ENCODE measurements at regions not wholly inside any gene's neighbourhood (a gene's known extent, or its start where the extent isn't known, plus 50 kb on each side); places are given as distances from the start of the nearest gene placed in this dataset.
"Not testable (repeated sequence)": the region's sequence is repeated elsewhere in the genome, so short reads cannot be mapped to it uniquely, and the experiment has no call there.

GRCh38 chr2:161068670-161069069, 91.6 kb upstream of the TANK start:
- Histone ChIP-seq H3K4me1 (ENCODE audit: insufficient read depth, insufficient read length) (no peaks in the 10 kb centered on the region), H3K36me3 (ENCODE audit: insufficient read depth, insufficient read length, low read length) (no peaks in the 10 kb centered on the region), H3K9ac (ENCODE audit: insufficient read length, low read depth) (no peak overlapping the region), H3K27me3 (ENCODE audit: insufficient read depth, insufficient read length) (no peaks in the 10 kb centered on the region), H3K9me3 (ENCODE audit: insufficient read depth, low read length) (no peaks in the 10 kb centered on the region), H3K4me3 (ENCODE audit: insufficient read length, low read depth) (no peak overlapping the region)
- no peak for DNase-seq (ENCODE audit: low read depth, low spot score)
- TF ChIP-seq YY1 (IDR thresholded peaks at IDR 0.05; ENCODE audit: insufficient read depth, insufficient read length) (no peak), ZNF274 (IDR thresholded peaks at IDR 0.05; ENCODE audit: low read depth, low read length) (no peak), SUZ12 (IDR thresholded peaks at IDR 0.05; ENCODE audit: extremely low read depth, insufficient read depth, insufficient read length) (no peak)

GRCh38 chr2:161070693-161071479, 89.3 kb upstream of the TANK start:
- Histone ChIP-seq H3K9me3 (ENCODE audit: insufficient read depth, low read length) (no peaks in the 10 kb centered on the region), H3K4me1 (ENCODE audit: insufficient read depth, insufficient read length) (no peaks in the 10 kb centered on the region), H3K9ac (ENCODE audit: insufficient read length, low read depth) (no peak overlapping the region), H3K27me3 (ENCODE audit: insufficient read depth, insufficient read length) (no peaks in the 10 kb centered on the region), H3K4me3 (ENCODE audit: insufficient read length, low read depth) (no peak overlapping the region), H3K36me3 (ENCODE audit: insufficient read depth, insufficient read length, low read length) (no peaks in the 10 kb centered on the region)
- DNase-seq (ENCODE audit: low read depth, low spot score) = no peak
- TF ChIP-seq YY1 (IDR thresholded peaks at IDR 0.05; ENCODE audit: insufficient read depth, insufficient read length) = no peak
- TF ChIP-seq ZNF274 (IDR thresholded peaks at IDR 0.05; ENCODE audit: low read depth, low read length) = no peak
- TF ChIP-seq SUZ12 (IDR thresholded peaks at IDR 0.05; ENCODE audit: extremely low read depth, insufficient read depth, insufficient read length) = no peak

GRCh38 chr2:161072436-161072835, 87.8 kb upstream of the TANK start:
- H3K9ac ChIP-seq (ENCODE audit: insufficient read length, low read depth); H3K36me3 ChIP-seq (ENCODE audit: insufficient read depth, insufficient read length, low read length); H3K9me3 ChIP-seq (ENCODE audit: insufficient read depth, low read length); H3K4me3 ChIP-seq (ENCODE audit: insufficient read length, low read depth); H3K27me3 ChIP-seq (ENCODE audit: insufficient read depth, insufficient read length); H3K4me1 ChIP-seq (ENCODE audit: insufficient read depth, insufficient read length); DNase-seq (ENCODE audit: low read depth, low spot score): not testable (repeated sequence)

GRCh38 chr2:161075701-161076100, 84.5 kb upstream of the TANK start:
- Histone ChIP-seq H3K9ac (ENCODE audit: insufficient read length, low read depth) (no peak overlapping the region), H3K9me3 (ENCODE audit: insufficient read depth, low read length) (no peaks in the 10 kb centered on the region; the same call in 1 of the 2 replicates), H3K4me1 (ENCODE audit: insufficient read depth, insufficient read length) (no peaks in the 10 kb centered on the region), H3K4me3 (ENCODE audit: insufficient read length, low read depth) (no peak overlapping the region), H3K36me3 (ENCODE audit: insufficient read depth, insufficient read length, low read length) (no peaks in the 10 kb centered on the region), H3K27me3 (ENCODE audit: insufficient read depth, insufficient read length) (no peaks in the 10 kb centered on the region)
- DNase-seq (ENCODE audit: low read depth, low spot score) = peak; percentile 23
- TF ChIP-seq ZNF274 (IDR thresholded peaks at IDR 0.05; ENCODE audit: low read depth, low read length) (no peak), YY1 (IDR thresholded peaks at IDR 0.05; ENCODE audit: insufficient read depth, insufficient read length) (no peak), SUZ12 (IDR thresholded peaks at IDR 0.05; ENCODE audit: extremely low read depth, insufficient read depth, insufficient read length) (no peak)

- Histone ChIP-seq H3K9ac (ENCODE audit: insufficient read length, low read depth) (no peak overlapping the region), H3K27me3 (ENCODE audit: insufficient read depth, insufficient read length) (no peaks in the 10 kb centered on the region), H3K4me1 (ENCODE audit: insufficient read depth, insufficient read length) (no peaks in the 10 kb centered on the region), H3K36me3 (ENCODE audit: insufficient read depth, insufficient read length, low read length) (no peaks in the 10 kb centered on the region), H3K4me3 (ENCODE audit: insufficient read length, low read depth) (no peak overlapping the region), H3K9me3 (ENCODE audit: insufficient read depth, low read length) (no peaks in the 10 kb centered on the region; the same call in 1 of the 2 replicates)
- TF ChIP-seq ZNF274 (IDR thresholded peaks at IDR 0.05; ENCODE audit: low read depth, low read length) (no peak), YY1 (IDR thresholded peaks at IDR 0.05; ENCODE audit: insufficient read depth, insufficient read length) (no peak), SUZ12 (IDR thresholded peaks at IDR 0.05; ENCODE audit: extremely low read depth, insufficient read depth, insufficient read length) (no peak)
- no peak for DNase-seq (ENCODE audit: low read depth, low spot score)
Measured at GRCh38 chr2:161076936-161077335, 83.3 kb upstream of the TANK start.

GRCh38 chr2:161077367-161078210, 82.6 kb upstream of the TANK start:
- H3K27me3 ChIP-seq (ENCODE audit: insufficient read depth, insufficient read length) = no peaks in the 10 kb centered on the region
- DNase-seq (ENCODE audit: low read depth, low spot score) = no peak
- no peak overlapping the region for H3K4me3 ChIP-seq (ENCODE audit: insufficient read length, low read depth)
- H3K36me3 ChIP-seq (ENCODE audit: insufficient read depth, insufficient read length, low read length) = no peaks in the 10 kb centered on the region
- no peak overlapping the region for H3K9ac ChIP-seq (ENCODE audit: insufficient read length, low read depth)
- no peak for TF ChIP-seq SUZ12 (IDR thresholded peaks at IDR 0.05; ENCODE audit: extremely low read depth, insufficient read depth, insufficient read length)
- TF ChIP-seq ZNF274 (IDR thresholded peaks at IDR 0.05; ENCODE audit: low read depth, low read length) = no peak
- TF ChIP-seq YY1 (IDR thresholded peaks at IDR 0.05; ENCODE audit: insufficient read depth, insufficient read length) = no peak
- no peaks in the 10 kb centered on the region for H3K4me1 ChIP-seq (ENCODE audit: insufficient read depth, insufficient read length)
- no peaks in the 10 kb centered on the region; the same call in 1 of the 2 replicates for H3K9me3 ChIP-seq (ENCODE audit: insufficient read depth, low read length)

- no peak overlapping the region for H3K4me3 ChIP-seq (ENCODE audit: insufficient read length, low read depth)
- TF ChIP-seq ZNF274 (IDR thresholded peaks at IDR 0.05; ENCODE audit: low read depth, low read length) (no peak), SUZ12 (IDR thresholded peaks at IDR 0.05; ENCODE audit: extremely low read depth, insufficient read depth, insufficient read length) (no peak), YY1 (IDR thresholded peaks at IDR 0.05; ENCODE audit: insufficient read depth, insufficient read length) (no peak)
- no peaks in the 10 kb centered on the region for H3K36me3 ChIP-seq (ENCODE audit: insufficient read depth, insufficient read length, low read length)
- H3K4me1 ChIP-seq (ENCODE audit: insufficient read depth, insufficient read length) = no peaks in the 10 kb centered on the region
- H3K27me3 ChIP-seq (ENCODE audit: insufficient read depth, insufficient read length) = no peaks in the 10 kb centered on the region
- H3K9me3 ChIP-seq (ENCODE audit: insufficient read depth, low read length) = no peaks in the 10 kb centered on the region; the same call in 1 of the 2 replicates
- DNase-seq (ENCODE audit: low read depth, low spot score) = peak; percentile 22
- no peak overlapping the region for H3K9ac ChIP-seq (ENCODE audit: insufficient read length, low read depth)
Measured at GRCh38 chr2:161078211-161078539, 82.1 kb upstream of the TANK start.
